Nephron progenitor cell (in vitro differentiated cells): ENCODE measurements at regions not wholly inside any gene's neighbourhood (a gene's known extent, or its start where the extent isn't known, plus 50 kb on each side); places are given as distances from the start of the nearest gene placed in this dataset.

Experiments used
- DNase-seq: peaks from one replicate; pipeline ENCODE4 v3.0.0; 2021
- H3K27ac Mint-ChIP-seq: 2 replicates; pipeline ENCODE4 v1.8.0; 2021; ENCODE audit warnings: mild to moderate bottlenecking, moderate library complexity, mixed read lengths
- H3K27me3 Mint-ChIP-seq: 2 replicates; pipeline ENCODE4 v1.8.0; 2021; ENCODE audit warnings: mild to moderate bottlenecking, low read depth, mixed read lengths; ENCODE audit not compliant: poor library complexity
- H3K36me3 Mint-ChIP-seq: 2 replicates; pipeline ENCODE4 v1.8.0; 2021; ENCODE audit warnings: low read depth, mixed read lengths
- H3K4me1 Mint-ChIP-seq: 2 replicates; pipeline ENCODE4 v1.8.0; 2021; ENCODE audit warnings: mixed read lengths
- H3K4me3 Mint-ChIP-seq: 2 replicates; pipeline ENCODE4 v1.8.0; 2021; ENCODE audit warnings: mild to moderate bottlenecking, moderate library complexity, mixed read lengths
- H3K9me3 Mint-ChIP-seq: 2 replicates; pipeline ENCODE4 v1.8.0; 2021; ENCODE audit warnings: mild to moderate bottlenecking, moderate library complexity, mixed read lengths
- CTCF ChIP-seq: fragments of 200-600 bp; sonication (generic); IDR thresholded peaks from 2 replicates; pipeline ENCODE4 v1.5.0; 2021; ENCODE audit warnings: antibody characterized with exemption

DNA sequence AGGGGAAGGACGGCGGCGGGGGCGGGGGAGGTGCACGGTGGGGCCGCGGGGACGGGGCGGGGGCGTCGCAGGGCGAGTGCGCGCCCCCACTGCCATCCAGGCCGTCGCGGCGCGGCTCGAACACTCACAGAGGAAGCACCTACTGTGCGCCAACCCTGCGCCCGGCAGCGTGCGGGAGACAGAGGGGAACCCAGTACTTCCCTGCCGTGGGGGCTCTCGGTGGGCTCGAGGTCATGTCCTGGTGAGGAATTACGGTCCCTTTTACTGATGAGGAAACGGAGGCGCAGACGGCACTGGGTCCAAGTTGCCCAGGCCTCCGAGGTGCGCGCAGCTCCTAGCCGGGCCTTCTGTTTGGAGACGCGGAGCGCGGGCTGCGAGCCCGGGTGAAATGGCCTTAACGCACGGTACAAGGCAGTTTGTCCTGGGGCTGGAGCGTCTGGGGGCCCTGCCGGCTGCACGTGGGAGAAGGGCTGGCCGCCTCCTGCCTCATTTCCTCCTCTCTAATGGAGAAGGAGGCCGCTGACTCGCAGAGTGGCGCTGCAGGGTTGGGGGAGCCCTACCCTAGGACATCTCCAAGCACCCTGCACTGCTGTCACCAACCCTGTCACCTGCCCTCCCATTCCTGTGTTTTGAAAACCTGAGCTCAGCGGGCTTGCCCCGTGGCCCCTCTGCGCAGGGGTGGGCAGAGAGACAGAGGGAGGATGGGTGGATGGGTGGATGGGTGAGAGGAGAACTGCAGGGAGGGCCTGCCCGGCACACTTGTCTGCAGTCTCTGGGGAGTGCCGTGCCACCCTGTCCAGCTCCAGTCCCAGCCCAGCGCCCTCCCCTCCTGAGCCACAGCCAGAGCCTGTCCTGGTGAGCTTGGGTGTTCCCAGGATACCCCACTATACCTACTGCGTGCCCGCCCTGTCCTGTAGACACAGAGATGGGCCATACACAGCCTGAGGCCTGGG is 106.0 kb downstream of the ADRA2C start:
- peaks cover 12% of the 10 kb centered on the region for H3K9me3 Mint-ChIP-seq
- no peaks in the 10 kb centered on the region for H3K36me3 Mint-ChIP-seq
- TF ChIP-seq CTCF, result no peak
- no peak for DNase-seq
- no peak overlapping the region for H3K27ac Mint-ChIP-seq
- peaks cover 6% of the 10 kb centered on the region for H3K4me1 Mint-ChIP-seq
- peak overlapping the region; percentile 54 for H3K4me3 Mint-ChIP-seq
- peaks cover 82% of the 10 kb centered on the region for H3K27me3 Mint-ChIP-seq

DNA sequence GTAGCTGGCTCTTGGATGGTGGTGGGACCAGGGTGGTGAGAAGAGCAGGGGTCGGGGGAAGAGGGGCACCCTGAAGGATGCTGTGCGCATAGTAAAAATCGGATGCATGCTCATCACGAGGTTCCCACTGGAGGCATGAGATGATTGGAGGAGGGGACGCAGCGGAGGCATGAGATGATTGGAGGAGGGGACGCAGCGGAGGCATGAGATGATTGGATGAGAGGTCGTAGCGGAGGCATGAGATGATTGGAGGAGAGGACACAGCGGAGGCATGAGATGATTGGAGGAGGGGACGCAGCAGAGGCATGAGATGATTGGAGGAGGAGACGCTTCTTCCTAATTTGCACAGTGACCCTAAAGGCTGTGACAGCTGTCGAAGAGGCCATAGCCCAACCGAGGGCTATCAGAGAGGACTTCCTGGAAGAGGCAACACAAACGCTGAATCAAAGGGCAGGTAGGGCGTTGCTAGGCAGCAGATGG is 106.7 kb downstream of the ADRA2C start:
- H3K4me3 Mint-ChIP-seq, result peak overlapping the region; percentile 4
- H3K9me3 Mint-ChIP-seq, result peaks cover 18% of the 10 kb centered on the region
- DNase-seq, result no peak

GRCh38 chr4:3873408-3874027 is 107.3 kb downstream of the ADRA2C start:
- peak; percentile 43 for DNase-seq
- H3K4me3 Mint-ChIP-seq, result no peak overlapping the region
- H3K27ac Mint-ChIP-seq, result no peak overlapping the region
- H3K36me3 Mint-ChIP-seq, result peaks cover 11% of the 10 kb centered on the region
- H3K27me3 Mint-ChIP-seq, result peaks cover 85% of the 10 kb centered on the region
- no peak for TF ChIP-seq CTCF
- peaks cover 19% of the 10 kb centered on the region for H3K9me3 Mint-ChIP-seq
- H3K4me1 Mint-ChIP-seq, result peaks cover 6% of the 10 kb centered on the region

More for the DNA sequence above, 106.7 kb downstream of the ADRA2C start:
- Mint-ChIP-seq H3K4me1 (peaks cover 6% of the 10 kb centered on the region), H3K36me3 (peaks cover 6% of the 10 kb centered on the region), H3K27me3 (peaks cover 84% of the 10 kb centered on the region), H3K27ac (no peak overlapping the region)
- no peak for TF ChIP-seq CTCF

DNA sequence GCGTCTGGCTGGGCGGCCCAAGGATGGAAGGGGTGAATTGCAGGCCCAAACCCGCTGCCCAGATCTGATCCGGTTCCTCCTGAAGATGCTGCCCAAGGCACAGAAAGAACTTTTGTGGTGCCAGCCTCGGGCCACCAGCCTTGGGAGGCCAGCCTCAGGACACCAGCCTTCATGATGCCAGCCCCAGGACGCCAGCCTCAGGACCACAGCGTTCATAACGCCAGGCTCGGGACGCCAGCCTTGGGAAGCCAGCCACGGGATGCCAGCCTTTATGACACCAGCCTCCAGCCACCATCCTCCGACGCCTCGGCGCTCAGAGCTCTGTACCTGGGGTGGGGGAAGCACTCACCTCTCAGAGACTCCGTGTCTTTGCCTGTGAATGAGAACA is 107.8 kb downstream of the ADRA2C start:
- Mint-ChIP-seq H3K4me1 (peaks cover 7% of the 10 kb centered on the region), H3K36me3 (peaks cover 11% of the 10 kb centered on the region), H3K27me3 (peaks cover 88% of the 10 kb centered on the region), H3K9me3 (peaks cover 21% of the 10 kb centered on the region), H3K4me3 (no peak overlapping the region), H3K27ac (no peak overlapping the region)
- DNase-seq, result no peak
- no peak for TF ChIP-seq CTCF

- Mint-ChIP-seq H3K9me3 (peaks cover 24% of the 10 kb centered on the region), H3K4me1 (peaks cover 12% of the 10 kb centered on the region), H3K36me3 (peaks cover 11% of the 10 kb centered on the region), H3K4me3 (no peak overlapping the region), H3K27me3 (peaks cover 88% of the 10 kb centered on the region), H3K27ac (no peak overlapping the region)
- no peak for DNase-seq
- TF ChIP-seq CTCF, result no peak
These were observed 108.4 kb downstream of the ADRA2C start for GRCh38 chr4:3874525-3875110.
